ENCODE measurements at regions not wholly inside any gene's neighbourhood (a gene's known extent, or its start where the extent isn't known, plus 50 kb on each side); places are given as distances from the start of the nearest gene placed in this dataset.

DNA sequence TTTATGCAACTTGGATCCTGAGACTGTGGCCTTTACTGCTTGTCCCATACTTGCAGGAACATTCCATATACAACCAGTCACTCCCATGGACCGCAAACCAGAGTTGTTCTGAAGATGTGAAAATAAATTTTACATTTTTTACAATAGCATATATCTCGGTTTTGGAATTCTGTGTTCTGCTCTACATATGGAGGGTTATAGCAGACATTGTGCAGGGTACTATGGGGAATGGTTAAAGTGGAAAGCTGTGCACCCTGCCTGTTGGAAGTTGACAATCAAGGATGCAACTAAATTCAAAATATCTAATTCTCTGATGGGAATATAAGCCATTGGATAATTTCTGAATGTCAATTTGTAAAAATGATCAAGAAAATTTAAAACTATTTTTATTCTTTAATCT, 603.3 kb downstream of the RAB28 start:
- no peak overlapping the region for H3K4me3 ChIP-seq (ENCODE audit: control insufficient read depth, low read depth, low read length)
- no peak for DNase-seq (ENCODE audit: low read depth)
- TF ChIP-seq, protein P1, sequence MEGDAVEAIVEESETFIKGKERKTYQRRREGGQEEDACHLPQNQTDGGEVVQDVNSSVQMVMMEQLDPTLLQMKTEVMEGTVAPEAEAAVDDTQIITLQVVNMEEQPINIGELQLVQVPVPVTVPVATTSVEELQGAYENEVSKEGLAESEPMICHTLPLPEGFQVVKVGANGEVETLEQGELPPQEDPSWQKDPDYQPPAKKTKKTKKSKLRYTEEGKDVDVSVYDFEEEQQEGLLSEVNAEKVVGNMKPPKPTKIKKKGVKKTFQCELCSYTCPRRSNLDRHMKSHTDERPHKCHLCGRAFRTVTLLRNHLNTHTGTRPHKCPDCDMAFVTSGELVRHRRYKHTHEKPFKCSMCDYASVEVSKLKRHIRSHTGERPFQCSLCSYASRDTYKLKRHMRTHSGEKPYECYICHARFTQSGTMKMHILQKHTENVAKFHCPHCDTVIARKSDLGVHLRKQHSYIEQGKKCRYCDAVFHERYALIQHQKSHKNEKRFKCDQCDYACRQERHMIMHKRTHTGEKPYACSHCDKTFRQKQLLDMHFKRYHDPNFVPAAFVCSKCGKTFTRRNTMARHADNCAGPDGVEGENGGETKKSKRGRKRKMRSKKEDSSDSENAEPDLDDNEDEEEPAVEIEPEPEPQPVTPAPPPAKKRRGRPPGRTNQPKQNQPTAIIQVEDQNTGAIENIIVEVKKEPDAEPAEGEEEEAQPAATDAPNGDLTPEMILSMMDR (IDR thresholded peaks at IDR 0.05; ENCODE audit: control insufficient read depth, insufficient read depth, low read depth, low read length, missing control alignments) = no peak

DNA sequence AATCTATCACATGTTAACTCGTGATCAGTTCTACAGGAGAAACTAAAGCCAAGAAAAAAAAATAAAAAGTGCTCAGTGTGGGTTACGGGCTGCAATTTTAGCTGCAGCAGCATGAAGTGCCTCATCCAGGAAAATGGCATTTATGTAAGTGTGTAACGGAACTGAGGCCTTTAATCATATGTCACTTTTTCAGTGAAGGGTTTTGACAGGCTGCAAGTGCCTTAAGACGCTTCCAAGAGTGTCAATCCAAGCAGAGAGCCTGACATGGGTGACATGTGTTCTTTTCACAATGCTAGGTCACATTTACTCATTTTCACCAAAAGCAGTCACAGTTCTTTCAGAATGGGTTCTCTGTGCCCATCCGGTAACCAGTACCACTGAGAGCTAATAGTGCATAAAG, 604.6 kb downstream of the RAB28 start:
- TF ChIP-seq, protein P1 (IDR thresholded peaks at IDR 0.05; ENCODE audit: control insufficient read depth, insufficient read depth, low read depth, low read length, missing control alignments) = no peak
- DNase-seq (ENCODE audit: low read depth) = no peak
- no peak overlapping the region for H3K4me3 ChIP-seq (ENCODE audit: control insufficient read depth, low read depth, low read length)

DNA sequence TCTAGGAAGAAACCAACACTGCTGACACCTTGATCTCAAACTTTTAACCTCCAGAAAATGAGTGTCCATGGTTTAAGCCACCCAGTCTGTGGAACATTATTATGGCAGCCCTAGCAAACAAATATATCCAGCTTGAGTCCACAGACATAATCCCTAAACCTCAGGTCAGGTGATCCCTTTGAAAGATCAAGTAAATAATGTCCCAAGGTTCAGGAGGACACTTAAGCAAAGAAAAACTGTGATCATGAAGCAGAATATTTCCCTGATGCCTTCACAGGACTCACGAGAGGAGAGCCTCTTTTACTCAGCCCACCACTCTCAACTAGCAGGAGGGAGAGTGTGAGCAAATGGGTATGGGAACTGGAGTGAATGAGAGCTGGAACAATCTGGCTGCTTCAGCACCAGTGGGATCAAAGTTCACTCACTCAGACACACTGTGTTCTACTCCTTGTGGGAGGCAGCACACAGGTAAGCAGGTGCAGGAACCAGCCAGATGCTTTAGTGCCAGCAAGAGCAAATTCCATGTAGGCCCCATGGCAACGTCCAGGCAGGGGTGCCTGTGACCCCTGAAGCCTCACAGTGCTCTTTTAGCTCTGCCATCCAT, 608.4 kb downstream of the RAB28 start:
- TF ChIP-seq, protein P1 (IDR thresholded peaks at IDR 0.05; ENCODE audit: control insufficient read depth, insufficient read depth, low read depth, low read length, missing control alignments) = no peak
- no peak for DNase-seq (ENCODE audit: low read depth)

DNA sequence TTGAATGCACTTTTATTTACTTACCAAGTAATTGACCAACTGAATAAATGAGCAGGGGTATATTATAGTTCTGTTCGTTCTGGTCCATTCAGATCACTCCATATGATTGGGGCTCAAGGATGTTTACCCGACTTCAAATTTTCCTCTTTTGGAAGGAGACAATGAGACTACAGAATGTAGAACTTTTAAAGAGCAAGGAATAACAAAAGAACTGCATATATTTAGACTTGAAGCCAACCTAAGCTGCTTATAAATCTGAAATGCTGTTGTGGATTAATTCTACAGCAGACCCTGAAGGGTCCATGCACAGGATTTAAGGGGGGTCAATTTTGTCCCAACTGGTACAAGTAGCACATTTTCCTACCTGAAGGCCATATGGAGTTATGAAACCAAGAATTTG, 610.8 kb downstream of the RAB28 start:
- no peak for DNase-seq (ENCODE audit: low read depth)
- no peak overlapping the region for H3K4me3 ChIP-seq (ENCODE audit: control insufficient read depth, low read depth, low read length)
- TF ChIP-seq, protein P1 (IDR thresholded peaks at IDR 0.05; ENCODE audit: control insufficient read depth, insufficient read depth, low read depth, low read length, missing control alignments) = no peak

More for the DNA sequence above, 608.4 kb downstream of the RAB28 start:
- H3K4me3 ChIP-seq (ENCODE audit: control insufficient read depth, low read depth, low read length) = no peak overlapping the region

DNA sequence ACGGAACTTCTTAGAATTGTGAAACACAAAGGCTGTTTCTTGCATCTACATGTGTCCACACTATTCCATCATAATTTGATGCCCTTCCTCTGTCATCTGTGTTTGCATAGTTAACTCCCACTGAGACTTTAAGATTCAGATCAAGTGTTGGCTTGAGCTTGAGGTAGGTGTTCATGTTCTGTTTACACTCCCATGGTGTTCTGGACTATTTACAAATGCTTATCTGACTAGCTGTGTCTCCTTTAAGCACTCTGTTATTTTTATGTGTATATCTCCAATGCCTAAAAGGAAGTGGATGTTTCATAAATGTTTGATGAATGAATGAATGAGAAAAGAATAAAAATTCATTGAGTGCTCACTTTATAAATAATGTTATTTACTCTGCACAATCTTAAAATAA, 622.7 kb downstream of the RAB28 start:
- H3K4me3 ChIP-seq (ENCODE audit: control insufficient read depth, low read depth, low read length) = no peak overlapping the region
- DNase-seq (ENCODE audit: low read depth) = no peak
- TF ChIP-seq, protein P1 (IDR thresholded peaks at IDR 0.05; ENCODE audit: control insufficient read depth, insufficient read depth, low read depth, low read length, missing control alignments) = no peak

DNA sequence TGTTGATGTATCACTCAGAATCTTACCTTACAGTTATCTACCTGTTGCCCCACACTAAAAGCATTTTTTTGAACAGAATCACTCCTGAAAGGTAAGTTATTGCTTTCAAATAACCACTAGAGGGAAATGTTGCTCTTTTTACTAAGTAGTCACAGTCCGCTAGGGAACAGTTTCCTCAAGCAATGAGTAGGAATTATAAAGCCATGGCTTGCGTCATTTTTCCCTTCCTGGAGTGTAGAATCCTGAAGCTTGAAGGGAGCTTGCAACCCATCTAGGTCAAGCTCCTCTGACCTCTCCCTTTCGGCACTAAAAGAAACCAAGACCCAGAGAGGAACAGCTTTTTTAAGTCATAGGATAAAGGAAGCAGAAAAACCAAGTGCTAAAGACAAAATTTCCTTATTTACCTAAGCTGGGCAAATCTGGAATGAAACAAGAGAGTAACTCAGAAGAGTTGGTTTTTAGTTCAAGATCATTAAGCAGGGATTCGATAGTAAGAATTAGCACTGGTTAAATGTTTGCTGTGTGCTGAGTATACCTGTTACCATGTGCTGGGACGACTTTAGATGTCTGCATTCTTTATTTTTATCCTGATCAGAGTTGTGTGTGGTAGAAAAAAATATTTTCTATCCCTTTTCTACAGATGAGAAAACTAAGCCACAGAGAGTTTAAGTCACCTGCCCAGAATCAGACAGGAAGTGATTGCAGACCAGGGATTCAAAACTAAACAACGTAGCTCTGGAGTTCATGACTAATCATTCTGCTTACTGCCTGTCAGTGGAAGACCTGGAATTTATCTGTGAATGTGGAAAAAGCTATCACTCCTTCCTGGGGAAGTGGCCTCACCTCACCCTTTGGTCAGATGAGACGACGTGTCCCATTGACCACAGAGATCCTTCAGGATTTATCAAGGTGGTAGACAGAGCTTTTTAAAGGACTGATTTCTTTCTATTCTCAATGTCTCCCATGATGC, 631.5 kb downstream of the RAB28 start:
- TF ChIP-seq, protein P1 (IDR thresholded peaks at IDR 0.05; ENCODE audit: control insufficient read depth, insufficient read depth, low read depth, low read length, missing control alignments) = peak; percentile 46
- DNase-seq (ENCODE audit: low read depth) = peak; percentile 28
- no peak overlapping the region for H3K4me3 ChIP-seq (ENCODE audit: control insufficient read depth, low read depth, low read length)
